GM19328 (cell line): ENCODE measurements at regions not wholly inside any gene's neighbourhood (a gene's known extent, or its start where the extent isn't known, plus 50 kb on each side); places are given as distances from the start of the nearest gene placed in this dataset.

ENCODE experiments used
- ATAC-seq: cut with Tn5 transposase; IDR thresholded peaks from one replicate; pipeline ENCODE4 v1.9.1; 2021; ENCODE audit warnings: mild to moderate bottlenecking, moderate library complexity; ENCODE audit not compliant: unreplicated experiment

GRCh38 chr4:19803406-19803805, 448.3 kb upstream of the SLIT2 start:
- no peak for ATAC-seq

DNA sequence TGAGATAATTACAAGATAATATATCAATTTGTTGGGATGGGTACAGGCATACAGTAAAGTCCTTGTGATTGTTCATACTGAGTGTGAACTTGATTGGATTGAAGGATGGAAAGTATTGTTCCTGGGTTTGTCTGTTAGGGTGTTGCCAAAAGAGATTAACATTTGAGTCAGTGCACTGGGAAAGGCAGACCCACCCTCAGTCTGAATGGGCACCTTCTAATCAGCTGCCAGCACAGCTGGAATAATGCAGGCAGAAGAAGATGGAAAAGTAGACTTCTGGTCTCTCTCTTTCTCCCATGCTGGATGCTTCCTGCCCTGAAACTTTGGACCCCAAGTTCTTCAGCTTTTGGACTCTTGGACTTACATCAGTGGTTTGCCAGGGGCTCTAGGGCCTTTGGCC, 457.9 kb upstream of the SLIT2 start:
- ATAC-seq = no peak

- ATAC-seq = no peak
These were observed 460.1 kb upstream of the SLIT2 start for GRCh38 chr4:19791422-19792123.

GRCh38 chr4:19786616-19787015, 465.1 kb upstream of the SLIT2 start:
- no peak for ATAC-seq

GRCh38 chr4:19783667-19784223, 468.0 kb upstream of the SLIT2 start:
- ATAC-seq = no peak

GRCh38 chr4:19780871-19781270, 470.8 kb upstream of the SLIT2 start:
- ATAC-seq = no peak

DNA sequence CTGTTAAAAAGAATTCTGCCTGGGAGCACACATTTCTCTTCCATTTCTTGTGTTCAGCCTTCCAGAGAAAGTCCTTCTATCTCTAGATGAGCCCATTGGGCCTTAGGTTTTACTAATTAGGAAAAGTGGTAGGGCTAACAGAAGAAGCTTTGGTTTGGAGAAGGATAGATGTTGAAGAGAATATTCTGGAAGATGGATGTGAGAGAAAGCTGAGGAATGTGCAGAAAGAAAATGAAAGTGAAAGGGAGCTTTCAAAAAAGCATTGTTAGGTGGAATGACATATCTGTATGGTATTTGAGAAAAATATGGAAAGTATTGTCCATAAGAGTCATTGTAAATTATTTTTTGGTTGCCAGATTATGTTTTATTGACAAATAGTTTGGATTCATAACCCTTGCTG, 474.8 kb upstream of the SLIT2 start:
- no peak for ATAC-seq

- no peak for ATAC-seq
These were observed 475.7 kb upstream of the SLIT2 start for GRCh38 chr4:19776021-19776459.

DNA sequence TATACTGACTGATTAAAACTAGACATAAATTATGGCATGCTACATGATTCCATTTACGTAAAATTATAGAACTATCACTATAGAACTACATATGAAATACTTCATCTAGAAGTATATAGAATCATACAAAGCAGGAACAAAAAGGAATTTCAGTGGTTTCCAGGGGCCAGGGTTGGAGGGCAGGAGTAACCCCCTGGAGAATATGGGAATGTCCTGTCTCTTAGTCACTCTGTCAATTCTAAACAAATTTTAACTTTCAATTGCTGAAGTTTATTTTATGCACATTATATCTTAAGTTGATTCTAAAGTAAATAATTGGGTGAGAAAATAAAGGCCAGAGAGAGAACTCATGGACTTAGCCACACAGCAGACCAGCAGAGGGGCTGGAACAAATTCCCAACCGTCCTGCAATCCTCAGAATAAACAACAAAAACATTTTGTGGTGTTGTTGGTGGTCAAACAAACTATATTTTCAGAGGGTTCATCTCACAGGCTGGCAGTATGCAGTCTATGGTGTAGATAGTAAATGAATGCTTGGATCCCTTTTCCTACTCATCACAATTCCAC, 476.9 kb upstream of the SLIT2 start:
- ATAC-seq = no peak

- no peak for ATAC-seq
These were observed 479.1 kb upstream of the SLIT2 start for GRCh38 chr4:19772581-19772980.

- no peak for ATAC-seq
These were observed 495.0 kb upstream of the SLIT2 start for GRCh38 chr4:19756661-19757060.

DNA sequence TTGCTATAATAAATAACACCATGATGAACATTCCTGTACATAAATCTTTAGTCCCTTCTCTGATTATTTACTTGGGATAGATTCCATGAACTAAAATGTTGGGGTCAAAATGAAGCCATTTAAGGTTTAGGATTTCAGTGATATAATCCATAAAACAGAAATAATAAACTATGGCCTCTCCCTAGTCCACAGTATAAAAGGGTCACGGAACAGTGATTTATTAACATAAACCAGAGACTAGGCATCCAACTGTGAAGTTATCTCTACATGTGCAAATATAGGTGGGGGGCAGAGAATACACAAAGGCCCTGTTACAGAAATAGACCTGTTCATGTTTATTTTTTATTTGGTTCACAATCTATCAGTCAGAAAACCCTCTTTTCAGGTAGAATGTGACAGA, 499.1 kb upstream of the SLIT2 start:
- no peak for ATAC-seq

GRCh38 chr4:19748519-19749479, 502.9 kb upstream of the SLIT2 start:
- no peak for ATAC-seq

GRCh38 chr4:19746377-19746776, 505.3 kb upstream of the SLIT2 start:
- no peak for ATAC-seq

- no peak for ATAC-seq
These were observed 508.5 kb upstream of the SLIT2 start for GRCh38 chr4:19743115-19743638.

DNA sequence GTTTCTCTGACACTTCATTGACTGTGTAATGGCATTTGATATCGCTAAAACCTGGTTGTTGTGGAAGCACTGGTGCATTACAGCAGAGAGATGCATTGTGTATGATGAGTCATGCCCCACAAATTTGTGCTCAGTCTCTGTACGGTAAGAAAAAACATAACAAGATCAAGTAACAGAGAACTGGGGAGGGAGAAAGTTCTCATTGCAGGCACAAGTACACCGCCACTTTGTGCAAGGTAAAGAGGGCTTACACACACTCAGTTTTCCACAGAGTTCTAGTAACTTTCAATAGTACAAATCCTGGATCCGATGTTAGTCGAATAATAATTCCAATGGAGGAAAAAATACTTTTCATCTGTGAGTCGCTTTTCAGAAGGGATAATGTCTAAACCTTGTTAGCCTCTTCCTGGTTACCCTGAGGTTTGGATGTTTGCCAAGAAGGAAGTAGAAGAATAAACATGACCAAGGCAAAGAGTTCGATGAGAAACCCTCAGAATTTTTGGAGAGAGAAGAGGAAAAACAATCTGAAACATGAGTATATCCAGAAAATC, 512.5 kb upstream of the SLIT2 start:
- no peak for ATAC-seq

DNA sequence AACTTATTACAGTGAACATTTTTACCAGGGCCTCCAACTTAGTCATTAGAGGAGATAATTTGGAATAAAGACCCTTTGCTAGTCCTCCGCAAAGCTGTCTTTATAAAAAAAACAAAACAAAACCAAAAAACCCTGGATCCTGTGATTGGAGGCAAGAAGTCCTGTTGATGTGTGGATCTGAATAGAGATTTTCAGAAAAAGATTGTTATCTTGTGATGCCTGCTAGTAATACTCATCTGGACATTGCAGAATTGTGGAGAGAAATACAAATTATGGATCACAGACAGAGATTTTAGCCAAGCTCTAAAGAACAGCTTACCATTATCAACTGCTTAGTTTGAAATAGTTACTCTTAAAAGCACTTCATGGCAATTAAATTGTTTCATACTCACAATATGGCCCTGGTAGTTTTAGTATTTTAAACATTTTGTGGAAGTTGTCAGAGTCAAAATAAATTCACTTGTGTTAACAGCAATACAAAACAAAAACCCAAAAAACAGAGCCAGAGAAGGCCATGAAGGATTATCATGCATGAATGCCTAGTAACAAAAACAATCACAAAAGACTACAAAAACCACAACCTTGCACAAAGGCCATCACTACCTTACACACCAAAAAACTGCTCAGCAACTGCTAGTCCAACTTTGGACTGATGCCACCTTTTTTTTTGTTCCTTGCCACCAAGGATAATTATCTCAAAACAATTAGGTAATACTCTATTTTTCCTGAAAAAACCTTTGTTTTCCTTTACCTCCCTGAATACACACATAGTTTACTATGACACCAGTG, 514.5 kb upstream of the SLIT2 start:
- ATAC-seq = no peak

- ATAC-seq = no peak
These were observed 516.7 kb upstream of the SLIT2 start for GRCh38 chr4:19735012-19735411.

DNA sequence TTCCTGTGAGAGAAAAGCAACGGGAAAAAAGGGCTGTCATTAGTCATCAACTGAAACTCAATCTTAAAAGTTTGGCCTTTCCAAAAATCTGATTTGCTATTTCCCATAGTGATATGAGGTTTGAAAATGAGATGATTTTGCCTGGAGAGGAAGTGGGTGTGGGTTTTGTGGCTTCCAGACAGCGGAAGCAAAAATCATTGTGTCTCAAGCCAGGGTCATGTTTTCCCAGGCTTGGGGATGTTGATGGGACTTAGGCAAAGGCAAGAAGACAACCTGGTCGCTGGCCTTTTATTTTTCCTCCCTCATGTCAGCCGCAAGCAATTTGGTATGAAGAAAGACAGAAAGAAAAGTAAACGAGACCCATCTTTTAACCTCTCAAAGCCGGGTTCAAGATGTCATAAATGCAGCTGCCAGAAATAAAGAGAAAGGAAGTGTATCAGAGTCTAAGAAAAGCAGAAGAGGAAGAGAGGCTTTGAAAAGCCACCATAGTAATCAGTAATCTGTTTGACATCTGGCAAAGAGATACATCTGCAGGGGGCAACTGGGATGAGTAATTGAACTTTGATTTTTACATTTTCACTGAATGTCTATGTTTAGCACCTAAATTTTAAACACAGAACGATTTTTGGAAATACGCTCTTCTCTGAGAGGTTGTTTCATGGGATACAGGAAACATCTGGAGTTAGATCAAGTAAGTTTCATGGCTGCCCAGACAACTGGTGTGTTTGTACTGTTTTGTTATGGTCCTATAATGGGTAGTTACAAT, 521.6 kb upstream of the SLIT2 start:
- no peak for ATAC-seq
